ENCODE measurements at regions not wholly inside any gene's neighbourhood (a gene's known extent, or its start where the extent isn't known, plus 50 kb on each side); places are given as distances from the start of the nearest gene placed in this dataset.

DNA sequence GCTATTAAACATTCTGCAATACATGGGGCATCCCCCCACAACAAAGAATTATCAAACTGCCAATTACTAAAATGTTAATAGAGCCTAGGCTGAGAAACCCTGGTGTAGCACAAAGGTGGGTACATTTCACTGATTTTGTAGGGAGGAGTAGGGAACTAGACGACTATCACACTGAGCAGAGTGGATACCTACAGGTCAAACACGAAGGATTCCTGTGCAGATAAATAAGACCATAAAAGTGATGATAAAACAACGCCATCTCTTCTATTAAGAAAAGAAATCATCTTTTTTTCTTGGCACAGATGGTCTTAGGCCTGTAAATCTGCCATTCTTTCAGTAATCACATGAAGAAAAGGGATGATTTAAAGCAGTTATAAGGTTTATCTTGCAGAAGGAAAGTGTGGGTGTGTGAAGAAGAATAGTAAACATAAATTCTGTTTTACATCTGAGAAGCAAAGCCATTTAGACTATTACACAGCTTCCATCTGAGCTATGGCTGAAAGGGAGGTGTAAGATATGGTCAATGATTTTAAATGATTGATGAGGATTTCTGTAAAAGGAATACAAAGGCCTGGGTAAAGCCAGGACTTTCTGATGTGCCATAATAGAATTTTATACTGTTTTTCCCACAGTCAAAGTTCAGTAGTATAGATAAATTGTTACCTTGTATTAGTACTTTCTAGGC, 429.4 kb upstream of the GOT2 start:
- TF ChIP-seq SIN3A (IDR thresholded peaks at IDR 0.05; ENCODE audit: low read depth, low read length) = no peak
- no peak for TF ChIP-seq POLR2AphosphoS5 (IDR thresholded peaks at IDR 0.05; ENCODE audit: low read length)
- no peak for TF ChIP-seq FOS (IDR thresholded peaks at IDR 0.05; ENCODE audit: borderline replicate concordance, extremely low read depth, insufficient read length)
- TF ChIP-seq, protein P1, sequence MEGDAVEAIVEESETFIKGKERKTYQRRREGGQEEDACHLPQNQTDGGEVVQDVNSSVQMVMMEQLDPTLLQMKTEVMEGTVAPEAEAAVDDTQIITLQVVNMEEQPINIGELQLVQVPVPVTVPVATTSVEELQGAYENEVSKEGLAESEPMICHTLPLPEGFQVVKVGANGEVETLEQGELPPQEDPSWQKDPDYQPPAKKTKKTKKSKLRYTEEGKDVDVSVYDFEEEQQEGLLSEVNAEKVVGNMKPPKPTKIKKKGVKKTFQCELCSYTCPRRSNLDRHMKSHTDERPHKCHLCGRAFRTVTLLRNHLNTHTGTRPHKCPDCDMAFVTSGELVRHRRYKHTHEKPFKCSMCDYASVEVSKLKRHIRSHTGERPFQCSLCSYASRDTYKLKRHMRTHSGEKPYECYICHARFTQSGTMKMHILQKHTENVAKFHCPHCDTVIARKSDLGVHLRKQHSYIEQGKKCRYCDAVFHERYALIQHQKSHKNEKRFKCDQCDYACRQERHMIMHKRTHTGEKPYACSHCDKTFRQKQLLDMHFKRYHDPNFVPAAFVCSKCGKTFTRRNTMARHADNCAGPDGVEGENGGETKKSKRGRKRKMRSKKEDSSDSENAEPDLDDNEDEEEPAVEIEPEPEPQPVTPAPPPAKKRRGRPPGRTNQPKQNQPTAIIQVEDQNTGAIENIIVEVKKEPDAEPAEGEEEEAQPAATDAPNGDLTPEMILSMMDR (IDR thresholded peaks at IDR 0.05 in 2 of 3, conservative IDR thresholded peaks at IDR 0.05 in 1 of 3; ENCODE audit: control insufficient read depth in 2 of 3, extremely low read depth in 1 of 3, insufficient read depth in 1 of 3, low read depth in 3 of 3, low read length in 3 of 3) = no peak
- TF ChIP-seq, protein P2, sequence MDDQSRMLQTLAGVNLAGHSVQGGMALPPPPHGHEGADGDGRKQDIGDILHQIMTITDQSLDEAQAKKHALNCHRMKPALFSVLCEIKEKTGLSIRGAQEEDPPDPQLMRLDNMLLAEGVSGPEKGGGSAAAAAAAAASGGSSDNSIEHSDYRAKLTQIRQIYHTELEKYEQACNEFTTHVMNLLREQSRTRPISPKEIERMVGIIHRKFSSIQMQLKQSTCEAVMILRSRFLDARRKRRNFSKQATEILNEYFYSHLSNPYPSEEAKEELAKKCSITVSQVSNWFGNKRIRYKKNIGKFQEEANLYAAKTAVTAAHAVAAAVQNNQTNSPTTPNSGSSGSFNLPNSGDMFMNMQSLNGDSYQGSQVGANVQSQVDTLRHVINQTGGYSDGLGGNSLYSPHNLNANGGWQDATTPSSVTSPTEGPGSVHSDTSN (IDR thresholded peaks at IDR 0.05; ENCODE audit: insufficient replicate concordance, low read depth, low read length) = no peak
- TF ChIP-seq MEF2A (IDR thresholded peaks at IDR 0.05; ENCODE audit: insufficient read depth, low read depth, low read length) = no peak
- TF ChIP-seq STAT3 (IDR thresholded peaks at IDR 0.05; ENCODE audit: low read depth, low read length) = no peak
- TF ChIP-seq, protein P3, sequence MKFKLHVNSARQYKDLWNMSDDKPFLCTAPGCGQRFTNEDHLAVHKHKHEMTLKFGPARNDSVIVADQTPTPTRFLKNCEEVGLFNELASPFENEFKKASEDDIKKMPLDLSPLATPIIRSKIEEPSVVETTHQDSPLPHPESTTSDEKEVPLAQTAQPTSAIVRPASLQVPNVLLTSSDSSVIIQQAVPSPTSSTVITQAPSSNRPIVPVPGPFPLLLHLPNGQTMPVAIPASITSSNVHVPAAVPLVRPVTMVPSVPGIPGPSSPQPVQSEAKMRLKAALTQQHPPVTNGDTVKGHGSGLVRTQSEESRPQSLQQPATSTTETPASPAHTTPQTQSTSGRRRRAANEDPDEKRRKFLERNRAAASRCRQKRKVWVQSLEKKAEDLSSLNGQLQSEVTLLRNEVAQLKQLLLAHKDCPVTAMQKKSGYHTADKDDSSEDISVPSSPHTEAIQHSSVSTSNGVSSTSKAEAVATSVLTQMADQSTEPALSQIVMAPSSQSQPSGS (IDR thresholded peaks at IDR 0.05; ENCODE audit: low read length) = no peak
- no peak for TF ChIP-seq EP300 (IDR thresholded peaks at IDR 0.05; ENCODE audit: borderline replicate concordance in 1 of 2, control insufficient read depth in 1 of 2, low read depth in 2 of 2, low read length in 2 of 2)
- TF ChIP-seq HDAC2 (IDR thresholded peaks at IDR 0.05) = no peak
- TF ChIP-seq, protein P4, sequence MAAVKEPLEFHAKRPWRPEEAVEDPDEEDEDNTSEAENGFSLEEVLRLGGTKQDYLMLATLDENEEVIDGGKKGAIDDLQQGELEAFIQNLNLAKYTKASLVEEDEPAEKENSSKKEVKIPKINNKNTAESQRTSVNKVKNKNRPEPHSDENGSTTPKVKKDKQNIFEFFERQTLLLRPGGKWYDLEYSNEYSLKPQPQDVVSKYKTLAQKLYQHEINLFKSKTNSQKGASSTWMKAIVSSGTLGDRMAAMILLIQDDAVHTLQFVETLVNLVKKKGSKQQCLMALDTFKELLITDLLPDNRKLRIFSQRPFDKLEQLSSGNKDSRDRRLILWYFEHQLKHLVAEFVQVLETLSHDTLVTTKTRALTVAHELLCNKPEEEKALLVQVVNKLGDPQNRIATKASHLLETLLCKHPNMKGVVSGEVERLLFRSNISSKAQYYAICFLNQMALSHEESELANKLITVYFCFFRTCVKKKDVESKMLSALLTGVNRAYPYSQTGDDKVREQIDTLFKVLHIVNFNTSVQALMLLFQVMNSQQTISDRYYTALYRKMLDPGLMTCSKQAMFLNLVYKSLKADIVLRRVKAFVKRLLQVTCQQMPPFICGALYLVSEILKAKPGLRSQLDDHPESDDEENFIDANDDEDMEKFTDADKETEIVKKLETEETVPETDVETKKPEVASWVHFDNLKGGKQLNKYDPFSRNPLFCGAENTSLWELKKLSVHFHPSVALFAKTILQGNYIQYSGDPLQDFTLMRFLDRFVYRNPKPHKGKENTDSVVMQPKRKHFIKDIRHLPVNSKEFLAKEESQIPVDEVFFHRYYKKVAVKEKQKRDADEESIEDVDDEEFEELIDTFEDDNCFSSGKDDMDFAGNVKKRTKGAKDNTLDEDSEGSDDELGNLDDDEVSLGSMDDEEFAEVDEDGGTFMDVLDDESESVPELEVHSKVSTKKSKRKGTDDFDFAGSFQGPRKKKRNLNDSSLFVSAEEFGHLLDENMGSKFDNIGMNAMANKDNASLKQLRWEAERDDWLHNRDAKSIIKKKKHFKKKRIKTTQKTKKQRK (IDR thresholded peaks at IDR 0.05; ENCODE audit: low read depth, low read length) = no peak
- TF ChIP-seq NR2F1 (conservative IDR thresholded peaks at IDR 0.05) = no peak
- TF ChIP-seq, protein P5, sequence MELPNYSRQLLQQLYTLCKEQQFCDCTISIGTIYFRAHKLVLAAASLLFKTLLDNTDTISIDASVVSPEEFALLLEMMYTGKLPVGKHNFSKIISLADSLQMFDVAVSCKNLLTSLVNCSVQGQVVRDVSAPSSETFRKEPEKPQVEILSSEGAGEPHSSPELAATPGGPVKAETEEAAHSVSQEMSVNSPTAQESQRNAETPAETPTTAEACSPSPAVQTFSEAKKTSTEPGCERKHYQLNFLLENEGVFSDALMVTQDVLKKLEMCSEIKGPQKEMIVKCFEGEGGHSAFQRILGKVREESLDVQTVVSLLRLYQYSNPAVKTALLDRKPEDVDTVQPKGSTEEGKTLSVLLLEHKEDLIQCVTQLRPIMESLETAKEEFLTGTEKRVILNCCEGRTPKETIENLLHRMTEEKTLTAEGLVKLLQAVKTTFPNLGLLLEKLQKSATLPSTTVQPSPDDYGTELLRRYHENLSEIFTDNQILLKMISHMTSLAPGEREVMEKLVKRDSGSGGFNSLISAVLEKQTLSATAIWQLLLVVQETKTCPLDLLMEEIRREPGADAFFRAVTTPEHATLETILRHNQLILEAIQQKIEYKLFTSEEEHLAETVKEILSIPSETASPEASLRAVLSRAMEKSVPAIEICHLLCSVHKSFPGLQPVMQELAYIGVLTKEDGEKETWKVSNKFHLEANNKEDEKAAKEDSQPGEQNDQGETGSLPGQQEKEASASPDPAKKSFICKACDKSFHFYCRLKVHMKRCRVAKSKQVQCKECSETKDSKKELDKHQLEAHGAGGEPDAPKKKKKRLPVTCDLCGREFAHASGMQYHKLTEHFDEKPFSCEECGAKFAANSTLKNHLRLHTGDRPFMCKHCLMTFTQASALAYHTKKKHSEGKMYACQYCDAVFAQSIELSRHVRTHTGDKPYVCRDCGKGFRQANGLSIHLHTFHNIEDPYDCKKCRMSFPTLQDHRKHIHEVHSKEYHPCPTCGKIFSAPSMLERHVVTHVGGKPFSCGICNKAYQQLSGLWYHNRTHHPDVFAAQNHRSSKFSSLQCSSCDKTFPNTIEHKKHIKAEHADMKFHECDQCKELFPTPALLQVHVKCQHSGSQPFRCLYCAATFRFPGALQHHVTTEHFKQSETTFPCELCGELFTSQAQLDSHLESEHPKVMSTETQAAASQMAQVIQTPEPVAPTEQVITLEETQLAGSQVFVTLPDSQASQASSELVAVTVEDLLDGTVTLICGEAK (IDR thresholded peaks at IDR 0.05; ENCODE audit: borderline replicate concordance) = no peak
